ENCODE measurements at regions not wholly inside any gene's neighbourhood (a gene's known extent, or its start where the extent isn't known, plus 50 kb on each side); places are given as distances from the start of the nearest gene placed in this dataset.

GRCh38 chr18:67735506-67735905 lies 219.0 kb upstream of the DSEL start:
- Mint-ChIP-seq H3K27me3 (ENCODE audit: unreplicated experiment) (no peaks in the 10 kb centered on the region), H3K9me3 (ENCODE audit: unreplicated experiment) (no peaks in the 10 kb centered on the region), H3K4me3 (ENCODE audit: unreplicated experiment) (no peak overlapping the region), H3K36me3 (ENCODE audit: unreplicated experiment) (no peaks in the 10 kb centered on the region), H3K4me1 (ENCODE audit: unreplicated experiment) (peaks cover 10% of the 10 kb centered on the region), H3K27ac (ENCODE audit: unreplicated experiment) (no peak overlapping the region)
- DNase-seq (ENCODE audit: extremely low spot score, unreplicated experiment), result no peak
- TF ChIP-seq CTCF (IDR thresholded peaks at IDR 0.05), result no peak

GRCh38 chr18:67733088-67733487 lies 216.6 kb upstream of the DSEL start:
- H3K27me3 Mint-ChIP-seq (ENCODE audit: unreplicated experiment), result no peaks in the 10 kb centered on the region
- no peak for DNase-seq (ENCODE audit: extremely low spot score, unreplicated experiment)
- H3K4me1 Mint-ChIP-seq (ENCODE audit: unreplicated experiment), result peaks cover 10% of the 10 kb centered on the region

GRCh38 chr18:67731851-67732250 lies 215.3 kb upstream of the DSEL start:
- TF ChIP-seq CTCF (IDR thresholded peaks at IDR 0.05), result no peak
- peaks cover 10% of the 10 kb centered on the region for H3K4me1 Mint-ChIP-seq (ENCODE audit: unreplicated experiment)
- DNase-seq (ENCODE audit: extremely low spot score, unreplicated experiment), result no peak

More at GRCh38 chr18:67733088-67733487, 216.6 kb upstream of the DSEL start:
- H3K9me3 Mint-ChIP-seq (ENCODE audit: unreplicated experiment), result peaks cover 7% of the 10 kb centered on the region
- H3K27ac Mint-ChIP-seq (ENCODE audit: unreplicated experiment), result no peak overlapping the region
- H3K4me3 Mint-ChIP-seq (ENCODE audit: unreplicated experiment), result no peak overlapping the region
- TF ChIP-seq CTCF (IDR thresholded peaks at IDR 0.05), result no peak
- H3K36me3 Mint-ChIP-seq (ENCODE audit: unreplicated experiment), result peaks cover 1% of the 10 kb centered on the region

GRCh38 chr18:67730886-67731285 lies 214.4 kb upstream of the DSEL start:
- Mint-ChIP-seq H3K36me3 (ENCODE audit: unreplicated experiment) (peaks cover 1% of the 10 kb centered on the region), H3K9me3 (ENCODE audit: unreplicated experiment) (peaks cover 7% of the 10 kb centered on the region), H3K4me1 (ENCODE audit: unreplicated experiment) (peaks cover 10% of the 10 kb centered on the region), H3K4me3 (ENCODE audit: unreplicated experiment) (no peak overlapping the region), H3K27me3 (ENCODE audit: unreplicated experiment) (no peaks in the 10 kb centered on the region), H3K27ac (ENCODE audit: unreplicated experiment) (peak overlapping the region; percentile 27)
- no peak for DNase-seq (ENCODE audit: extremely low spot score, unreplicated experiment)
- no peak for TF ChIP-seq CTCF (IDR thresholded peaks at IDR 0.05)

More at GRCh38 chr18:67731851-67732250, 215.3 kb upstream of the DSEL start:
- Mint-ChIP-seq H3K36me3 (ENCODE audit: unreplicated experiment) (peaks cover 1% of the 10 kb centered on the region), H3K27ac (ENCODE audit: unreplicated experiment) (no peak overlapping the region), H3K27me3 (ENCODE audit: unreplicated experiment) (no peaks in the 10 kb centered on the region), H3K4me3 (ENCODE audit: unreplicated experiment) (no peak overlapping the region), H3K9me3 (ENCODE audit: unreplicated experiment) (peaks cover 7% of the 10 kb centered on the region)

GRCh38 chr18:67728364-67728763 lies 211.8 kb upstream of the DSEL start:
- Mint-ChIP-seq H3K9me3 (ENCODE audit: unreplicated experiment) (peaks cover 14% of the 10 kb centered on the region), H3K4me3 (ENCODE audit: unreplicated experiment) (no peak overlapping the region), H3K27ac (ENCODE audit: unreplicated experiment) (no peak overlapping the region), H3K36me3 (ENCODE audit: unreplicated experiment) (peaks cover 1% of the 10 kb centered on the region), H3K27me3 (ENCODE audit: unreplicated experiment) (no peaks in the 10 kb centered on the region), H3K4me1 (ENCODE audit: unreplicated experiment) (peaks cover 8% of the 10 kb centered on the region)
- TF ChIP-seq CTCF (IDR thresholded peaks at IDR 0.05), result no peak
- no peak for DNase-seq (ENCODE audit: extremely low spot score, unreplicated experiment)
